Stimulated activated CD4-positive, alpha-beta T cell treated with anti-CD3 and anti-CD28 coated beads, Interleukin-2, amount 100 ng/mL, for 24 hours (primary cell): ENCODE measurements at regions not wholly inside any gene's neighbourhood (a gene's known extent, or its start where the extent isn't known, plus 50 kb on each side); places are given as distances from the start of the nearest gene placed in this dataset.

Source experiments
- DNase-seq, 2 donors: peaks; one replicate each; pipeline ENCODE4 v3.0.0-alpha.2; 2020

GRCh38 chr7:155999631-156000489 is 187.6 kb upstream of the SHH start:
- no peak for DNase-seq

- no peak for DNase-seq
Measured at GRCh38 chr7:155998766-155999630, 186.7 kb upstream of the SHH start.

DNA sequence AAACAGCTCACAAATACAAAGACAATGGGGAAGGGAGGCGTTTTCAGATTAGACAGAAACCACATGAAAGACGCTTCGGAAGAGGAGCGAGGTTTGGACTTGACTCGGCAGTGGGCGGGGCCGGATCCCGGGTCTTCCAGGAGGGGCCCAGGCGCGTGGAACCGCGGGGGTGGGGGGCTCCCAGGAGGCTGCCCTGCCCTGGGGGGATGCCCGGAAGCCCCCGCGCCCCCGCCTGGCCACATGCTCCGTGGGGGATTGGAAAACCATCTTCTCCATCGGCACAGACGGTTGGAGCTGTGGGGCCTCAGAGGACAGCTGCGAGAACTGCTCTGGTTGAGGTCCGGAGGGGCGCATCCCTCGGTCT is 186.0 kb upstream of the SHH start:
- DNase-seq = peak in 1 of 2 donors; percentile 64

- peak in 1 of 2 donors; percentile 29 for DNase-seq
Measured at GRCh38 chr7:155997431-155998327, 185.4 kb upstream of the SHH start.

DNA sequence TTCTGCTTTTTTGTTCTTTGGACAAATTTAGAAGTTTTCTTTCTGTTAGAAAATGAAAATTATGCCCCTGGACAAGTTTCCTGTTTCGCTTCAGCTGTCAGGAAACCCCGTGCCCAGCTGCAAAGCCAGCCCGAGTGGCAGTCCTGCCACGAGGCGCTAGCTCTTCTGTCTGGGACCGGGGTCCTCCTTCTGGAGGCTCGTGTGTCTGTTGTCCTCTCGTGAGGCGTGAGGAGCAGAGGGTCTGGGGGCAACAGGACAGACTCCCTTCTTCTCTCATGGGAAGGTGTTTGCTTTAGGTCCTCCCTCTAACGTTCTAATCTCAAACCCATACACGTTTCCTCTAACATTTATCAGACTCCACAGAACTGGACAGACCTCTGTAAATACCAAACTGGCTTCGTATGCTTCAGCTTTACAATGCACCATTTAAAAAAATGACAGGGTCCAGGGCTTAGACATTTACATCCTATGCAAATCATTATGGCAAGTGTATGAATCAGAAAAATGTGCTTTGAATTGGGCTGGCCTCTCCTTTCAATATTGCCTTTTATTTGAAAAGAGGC is 184.5 kb upstream of the SHH start:
- no peak for DNase-seq

DNA sequence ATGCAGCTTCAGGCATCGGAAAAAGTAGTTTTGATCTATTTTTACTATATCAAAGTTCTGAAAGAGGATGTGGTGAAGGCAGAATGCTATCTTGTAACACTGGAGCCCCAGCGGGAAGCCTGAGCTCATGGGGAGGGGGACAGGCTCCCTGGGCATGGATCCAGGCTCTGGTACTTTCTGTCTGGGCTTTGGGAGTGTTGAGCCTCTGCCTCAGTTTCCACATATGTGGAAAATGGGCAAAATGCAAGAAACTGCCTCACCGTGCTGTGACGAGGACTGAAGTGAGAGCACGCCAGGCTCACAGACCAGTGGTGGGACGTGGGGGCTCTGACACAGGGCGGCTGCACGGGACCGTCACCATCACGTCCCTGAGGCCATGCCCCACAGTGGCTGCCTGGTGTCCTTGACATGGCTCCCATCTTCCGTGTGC is 182.9 kb upstream of the SHH start:
- no peak for DNase-seq

DNA sequence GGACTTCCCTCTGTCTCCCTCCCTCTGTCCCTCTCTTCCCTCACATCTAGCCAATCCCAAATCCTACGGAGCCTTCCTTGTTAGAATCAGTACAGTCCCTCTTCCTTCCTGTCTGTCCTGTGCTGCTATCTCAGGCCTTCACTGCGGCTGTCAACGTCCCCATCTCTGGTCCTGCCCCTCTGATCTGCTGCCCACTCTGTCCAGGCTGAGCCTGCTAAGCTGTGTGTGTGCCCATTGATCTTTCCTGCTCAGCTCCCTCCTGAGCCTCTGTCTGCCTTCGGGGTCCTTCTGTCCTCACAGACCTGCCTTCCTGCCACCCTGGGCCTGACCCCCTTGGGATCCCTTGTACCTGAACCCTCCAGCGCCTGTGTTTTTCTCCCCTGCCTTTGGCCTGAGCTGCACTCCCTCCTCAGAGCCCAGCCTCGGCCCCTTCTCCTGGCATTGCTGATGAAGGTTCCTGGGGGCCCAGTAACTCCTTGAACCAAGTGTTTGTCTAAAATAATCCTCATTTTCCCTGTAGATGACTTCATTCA is 182.1 kb upstream of the SHH start:
- no peak for DNase-seq

DNA sequence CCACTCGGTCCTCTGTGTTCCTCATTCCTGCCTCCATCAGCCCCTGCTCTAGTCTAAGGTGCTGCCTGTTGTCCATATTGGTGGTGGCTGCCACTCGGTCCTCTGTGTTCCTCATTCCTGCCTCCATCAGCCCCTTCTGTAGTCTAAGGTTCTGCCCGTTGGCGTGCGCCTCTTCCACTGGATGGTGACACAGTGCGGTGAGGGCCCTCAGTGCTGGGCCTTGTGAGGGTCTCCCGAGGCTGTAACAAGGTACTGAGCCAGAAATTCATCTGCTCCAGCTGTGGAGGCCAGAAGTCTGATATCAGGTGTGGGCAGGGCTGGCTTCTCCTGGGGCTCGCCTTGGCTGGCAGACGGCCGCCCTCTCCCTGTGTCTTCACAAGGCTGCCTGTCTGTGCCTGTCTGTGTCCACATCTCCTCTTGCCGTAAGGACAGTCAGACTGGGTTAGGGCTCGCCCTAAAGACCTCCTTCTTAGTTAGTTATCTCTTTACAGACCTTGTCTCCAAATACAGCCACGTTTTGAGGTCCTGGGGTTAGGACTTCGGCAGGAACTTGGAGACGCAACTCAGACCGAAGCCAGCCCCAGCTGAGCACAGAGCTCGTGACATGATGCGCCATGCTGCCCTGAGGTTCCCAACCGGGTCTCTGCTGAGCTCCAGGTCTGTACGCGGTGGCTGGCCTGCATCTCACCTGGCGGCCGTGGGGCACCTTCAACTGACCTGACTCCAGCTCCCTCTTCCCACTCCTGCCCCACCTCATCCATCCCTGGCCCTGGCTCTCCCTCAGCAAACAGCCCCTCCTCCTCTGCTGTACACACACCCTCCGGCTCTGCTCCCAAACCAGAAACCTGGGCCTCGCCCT is 181.4 kb upstream of the SHH start:
- no peak for DNase-seq

GRCh38 chr7:155992974-155993373 is 180.7 kb upstream of the SHH start:
- DNase-seq = no peak

DNA sequence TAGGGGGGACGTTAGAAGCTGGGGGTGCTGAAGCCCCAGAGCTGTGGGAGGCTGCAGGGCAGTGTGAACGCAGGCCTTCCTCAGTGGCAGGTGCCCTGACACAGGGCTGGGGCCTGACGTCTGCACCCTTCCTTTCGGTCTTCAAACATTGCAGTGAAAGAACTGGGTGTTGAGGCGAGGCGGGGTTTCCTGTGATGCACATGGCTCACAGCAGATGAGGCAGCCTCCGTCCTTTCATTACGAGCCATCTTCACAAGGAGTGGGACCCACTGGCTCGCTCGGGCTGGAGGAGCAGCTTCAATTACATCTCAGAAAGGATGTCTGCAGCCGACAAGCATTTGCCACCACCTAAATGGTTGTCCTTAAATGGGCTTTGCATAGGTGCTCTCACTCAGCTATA is 180.3 kb upstream of the SHH start:
- DNase-seq = no peak

DNA sequence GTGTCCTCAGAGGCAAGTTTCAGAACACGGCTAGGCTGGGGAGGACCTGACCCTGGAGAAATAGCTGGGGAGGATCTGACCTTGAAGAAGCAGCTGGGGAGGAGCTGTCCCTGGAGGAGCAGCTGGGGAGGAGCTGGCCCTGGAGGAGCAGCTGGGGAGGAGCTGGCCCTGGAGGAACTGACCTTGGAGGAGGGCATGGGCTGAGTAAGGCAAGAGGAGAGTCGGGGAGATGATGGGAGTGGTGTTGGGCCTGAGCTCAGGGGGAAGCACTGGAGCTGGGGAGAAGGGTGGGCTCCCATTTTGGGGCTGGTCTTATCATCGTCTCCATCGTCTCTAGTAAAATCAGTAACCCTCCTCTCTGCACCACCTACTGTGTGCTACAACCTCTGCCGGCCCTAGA is 179.8 kb upstream of the SHH start:
- no peak for DNase-seq

DNA sequence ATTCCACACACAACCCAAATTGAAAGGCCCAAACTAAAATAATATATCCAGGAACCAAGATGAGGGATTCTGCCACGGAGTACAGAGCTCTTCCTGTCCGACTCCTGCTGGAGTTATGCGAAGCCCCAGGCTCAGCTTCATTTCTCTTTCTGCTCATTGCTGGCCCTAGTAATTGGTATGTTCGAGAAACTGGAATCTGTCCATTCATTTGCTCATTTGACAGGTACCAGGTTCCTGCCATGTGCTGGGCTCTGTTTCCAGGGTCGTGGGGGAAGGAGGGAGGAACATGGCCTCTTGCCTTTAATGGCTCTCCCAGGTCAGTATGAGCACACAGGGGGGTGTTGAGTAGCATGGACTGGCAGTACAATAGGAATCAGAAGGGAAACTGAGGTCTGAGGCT is 179.2 kb upstream of the SHH start:
- no peak for DNase-seq

DNA sequence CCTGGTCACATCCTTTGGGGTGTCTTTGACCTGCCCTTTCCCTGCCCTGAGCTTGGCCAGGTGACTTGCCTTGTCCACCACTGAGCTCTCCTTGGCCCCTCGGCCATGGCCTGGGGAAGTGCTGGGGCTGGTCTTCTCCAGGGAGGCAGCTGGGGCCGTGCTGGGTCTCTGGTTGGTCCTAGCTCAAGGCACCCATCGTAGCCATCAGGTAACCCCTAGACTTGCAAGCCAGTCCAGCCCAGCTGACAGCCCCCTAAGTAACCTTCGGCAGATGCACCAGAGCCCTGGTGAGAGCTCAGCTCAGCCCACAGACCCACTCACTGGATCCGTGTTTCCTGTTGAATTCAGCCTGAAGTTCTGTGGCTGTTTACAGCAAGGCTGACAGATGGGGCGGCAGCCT is 176.2 kb upstream of the SHH start:
- no peak for DNase-seq

DNA sequence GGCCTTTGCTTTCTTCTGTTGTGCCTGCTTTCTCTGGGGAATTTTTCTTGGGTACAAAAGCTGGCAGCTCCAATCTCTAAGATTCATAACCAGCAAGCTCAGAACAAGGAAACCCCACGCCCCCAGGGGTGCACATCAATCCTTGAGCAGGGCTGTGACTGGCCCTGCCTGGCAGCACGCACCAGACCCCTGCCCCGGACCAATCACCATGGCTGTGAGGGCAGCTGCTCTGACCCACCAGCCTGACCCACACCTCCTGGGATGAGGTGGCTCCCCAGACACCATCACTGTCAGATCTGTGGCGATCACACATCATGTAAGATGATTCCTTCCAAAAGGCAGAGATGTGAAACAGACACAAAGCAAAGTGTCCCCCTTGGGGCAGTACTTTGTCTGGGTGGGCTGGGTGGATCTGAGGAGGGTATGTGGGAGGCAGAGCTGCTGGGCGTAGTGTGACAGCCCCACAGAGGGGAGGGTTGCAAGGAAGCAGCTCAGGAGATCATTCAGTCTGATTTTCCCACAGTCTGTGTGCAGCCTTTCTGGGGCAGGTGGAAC is 175.5 kb upstream of the SHH start:
- no peak for DNase-seq

DNA sequence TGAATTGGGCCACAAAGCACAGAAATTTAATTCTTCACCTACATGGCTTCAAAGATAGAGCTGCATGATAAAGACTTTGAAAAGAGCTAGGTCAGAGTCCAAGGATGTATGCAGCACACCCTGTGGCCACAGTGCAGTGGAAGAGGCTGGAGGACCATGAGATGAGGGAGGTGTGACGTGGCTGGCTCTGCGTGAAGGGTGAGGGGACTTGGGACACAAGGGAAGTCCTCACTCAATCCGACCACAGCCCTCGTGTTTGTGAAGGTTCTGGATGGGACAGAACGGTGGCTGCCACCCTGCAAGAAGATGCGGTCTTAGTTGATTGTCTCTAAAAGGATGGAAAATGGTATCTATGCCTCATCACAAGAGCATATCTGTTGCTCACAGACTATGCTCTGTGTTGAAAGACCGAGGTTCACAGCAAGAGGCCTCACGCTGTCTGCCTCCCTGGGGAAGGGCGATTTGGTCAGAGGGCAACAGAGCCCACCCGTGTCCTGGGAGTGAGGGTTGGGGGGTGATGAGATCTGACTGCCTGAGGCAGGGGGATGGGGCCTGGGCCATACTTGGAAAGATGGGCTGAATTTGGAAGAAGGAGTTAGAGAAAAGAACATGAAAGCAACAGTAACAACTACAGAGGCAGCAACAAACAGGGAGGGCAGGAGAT is 174.4 kb upstream of the SHH start:
- no peak for DNase-seq

DNA sequence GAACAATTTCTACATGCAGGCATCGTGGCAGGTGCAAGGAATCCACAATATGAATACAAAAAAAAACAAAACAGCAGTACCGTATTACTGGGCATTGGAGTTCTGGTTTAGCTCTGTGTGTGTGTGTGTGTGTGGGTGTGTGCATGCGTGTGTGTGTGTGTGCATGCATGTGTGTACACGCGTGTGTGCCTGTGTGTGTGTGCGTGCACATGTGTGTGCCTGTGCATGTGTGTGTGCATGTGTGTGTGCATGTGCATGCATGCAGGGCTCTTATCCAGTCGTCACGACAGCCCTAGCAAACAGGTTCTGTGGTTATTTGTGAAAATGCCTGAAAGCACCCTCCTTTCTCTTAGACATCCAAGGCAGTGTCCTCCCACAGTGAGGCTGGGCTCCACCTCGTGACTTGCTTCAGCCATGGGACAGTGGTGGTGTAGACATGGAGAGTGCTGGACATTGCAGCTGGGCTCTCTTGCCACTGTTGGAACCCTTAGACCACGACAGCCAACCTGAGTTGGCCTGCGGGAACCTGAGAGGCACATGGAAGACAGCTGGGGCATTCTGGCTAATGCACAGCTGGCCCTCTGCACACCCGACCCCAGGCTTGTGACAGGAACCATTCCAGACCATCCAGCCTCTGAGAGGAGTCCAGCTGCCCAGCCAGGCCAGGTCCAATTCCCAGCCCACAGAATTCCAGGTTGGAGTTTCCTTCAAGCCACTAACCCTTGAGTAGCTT is 173.4 kb upstream of the SHH start:
- DNase-seq = no peak

DNA sequence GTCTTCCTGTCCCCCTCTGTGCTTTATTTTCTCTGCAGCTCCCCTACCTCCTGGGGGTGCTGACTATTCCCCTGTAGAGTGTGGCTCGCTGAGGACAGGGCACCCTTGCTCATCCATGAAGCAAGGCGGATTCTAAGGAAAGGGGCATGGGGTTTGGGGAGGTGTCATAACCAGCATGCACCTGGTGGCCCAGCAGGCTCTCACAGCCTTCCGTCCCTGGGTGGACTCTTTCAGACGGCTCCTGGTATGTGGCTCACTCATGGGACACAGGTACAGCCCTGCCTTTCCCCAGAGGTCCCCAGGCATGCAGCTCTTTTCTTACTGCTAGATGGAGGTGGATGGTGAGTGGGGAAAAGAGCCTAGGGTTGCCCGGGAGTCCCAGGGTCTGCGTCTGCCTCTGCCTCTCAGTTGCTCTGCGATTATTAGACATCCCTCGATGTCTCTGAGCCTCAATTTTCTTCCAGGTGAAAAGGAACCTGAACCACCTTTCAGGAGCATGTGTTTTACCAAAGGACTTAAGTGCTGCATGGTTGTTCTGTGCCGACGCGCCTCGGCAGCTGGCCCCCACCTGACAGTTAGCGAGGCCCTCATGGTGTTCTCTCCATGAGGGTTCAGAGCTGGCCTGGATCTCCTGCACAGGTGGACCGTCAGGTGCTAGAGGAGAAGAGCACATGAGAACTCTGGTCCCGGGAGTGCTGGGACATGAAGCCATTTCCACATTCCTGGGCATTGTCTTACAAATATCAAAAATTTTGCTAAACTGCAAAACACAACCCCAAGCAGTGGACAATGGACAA is 172.5 kb upstream of the SHH start:
- no peak for DNase-seq

- no peak for DNase-seq
Measured at GRCh38 chr7:155984028-155984580, 171.8 kb upstream of the SHH start.
